HG03066 (cell line): ENCODE measurements at regions not wholly inside any gene's neighbourhood (a gene's known extent, or its start where the extent isn't known, plus 50 kb on each side); places are given as distances from the start of the nearest gene placed in this dataset.
"Not testable (repeated sequence)": the region's sequence is repeated elsewhere in the genome, so short reads cannot be mapped to it uniquely, and the experiment has no call there.

Source experiments
- ATAC-seq: cut with Tn5 transposase; IDR thresholded peaks from one replicate; pipeline ENCODE4 v1.9.1; 2021; ENCODE audit warnings: low read depth; ENCODE audit not compliant: unreplicated experiment

DNA sequence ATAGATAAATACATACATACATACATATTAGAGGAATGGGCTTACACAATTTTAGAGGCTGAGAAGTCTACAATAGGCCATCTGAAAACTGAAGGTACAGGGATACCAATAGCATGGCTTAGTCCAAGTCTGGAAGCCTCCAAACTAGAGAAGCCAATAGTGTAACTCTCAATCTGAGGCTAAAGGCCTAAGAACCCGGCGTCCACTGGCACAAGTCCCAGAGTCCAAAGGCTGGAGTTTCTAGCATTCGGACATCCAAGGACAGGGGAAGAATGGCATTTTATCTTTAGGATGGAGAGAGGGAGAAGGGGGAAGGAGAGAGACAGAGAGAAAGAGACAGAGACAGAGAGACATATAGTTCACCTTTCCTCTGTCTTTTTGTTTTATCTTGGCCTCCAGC is 63.7 kb upstream of the SYT4 start:
- ATAC-seq, result no peak

DNA sequence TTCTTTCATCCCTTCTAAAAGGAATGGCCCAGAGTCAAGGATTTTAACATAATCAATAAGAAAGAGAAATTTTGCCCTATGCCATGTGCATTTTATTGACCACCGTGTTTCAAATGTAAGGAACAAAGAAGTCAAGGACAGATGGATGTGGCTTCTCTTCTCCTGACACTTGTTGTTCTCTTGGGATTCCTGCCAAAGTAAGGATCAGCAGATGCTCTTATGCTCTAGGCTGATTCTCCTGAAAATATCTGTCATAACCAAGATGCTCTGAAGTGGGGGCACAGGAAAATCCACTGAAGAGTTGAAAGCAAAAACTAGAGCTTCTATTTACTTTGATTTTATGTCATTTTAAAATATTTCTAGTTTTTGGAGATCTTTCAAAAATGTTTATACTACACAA is 72.9 kb upstream of the SYT4 start:
- no peak for ATAC-seq

DNA sequence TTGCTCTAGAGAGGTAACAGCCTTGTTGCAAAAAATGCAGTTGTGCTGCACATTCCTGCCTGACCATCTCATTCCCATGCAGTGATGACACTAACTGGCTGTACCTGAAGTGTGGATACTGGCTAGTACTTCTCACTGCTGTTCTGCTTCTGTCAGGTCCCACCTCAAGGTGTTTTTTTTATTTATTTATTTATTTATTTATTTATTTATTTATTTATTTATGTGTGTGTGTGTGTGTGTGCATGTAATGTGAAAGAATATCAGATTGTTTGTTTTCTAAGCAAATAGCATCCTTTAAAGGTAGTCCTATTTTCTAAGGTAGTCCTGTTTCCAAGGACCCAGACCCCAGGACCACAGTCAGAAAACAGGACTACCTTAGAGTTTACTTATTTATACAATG is 87.2 kb upstream of the SYT4 start:
- ATAC-seq, result no peak

DNA sequence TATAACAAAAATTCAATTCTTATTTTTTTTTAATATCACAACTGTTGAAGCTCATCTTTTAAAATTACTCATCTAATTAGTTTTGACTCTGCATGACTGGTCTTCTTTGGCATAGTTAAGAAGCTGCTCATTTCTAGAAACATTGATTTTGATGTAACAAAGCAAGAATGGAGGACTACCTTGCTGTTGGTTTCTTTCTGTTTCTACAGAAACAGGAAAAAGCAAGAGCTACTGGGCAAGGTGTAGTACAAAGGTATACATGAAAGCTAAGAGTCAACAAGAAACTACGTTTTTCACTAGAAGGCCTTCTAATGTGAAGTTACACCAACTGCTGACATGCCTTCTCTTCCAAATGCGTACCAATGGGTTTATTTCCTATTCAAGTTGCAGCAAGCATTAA is 90.6 kb upstream of the SYT4 start:
- no peak for ATAC-seq

DNA sequence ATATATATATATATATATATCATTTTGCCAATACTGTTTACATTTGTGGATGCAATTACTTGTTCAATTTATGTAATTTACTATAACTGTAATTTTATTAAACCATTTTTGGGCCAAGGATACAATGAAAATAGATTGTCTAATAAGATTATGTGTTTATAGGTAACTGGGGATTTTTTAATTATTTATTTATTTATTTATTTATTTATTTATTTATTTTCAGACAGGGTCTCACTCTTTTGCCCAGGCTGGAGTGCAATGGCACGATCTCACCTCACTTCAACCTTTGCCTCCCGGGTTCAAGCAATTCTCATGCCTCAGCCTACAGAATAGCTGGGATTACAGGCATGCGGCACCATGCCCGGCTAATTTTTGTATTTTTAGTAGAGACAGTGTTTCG is 92.0 kb upstream of the SYT4 start:
- ATAC-seq, result not testable (repeated sequence)

DNA sequence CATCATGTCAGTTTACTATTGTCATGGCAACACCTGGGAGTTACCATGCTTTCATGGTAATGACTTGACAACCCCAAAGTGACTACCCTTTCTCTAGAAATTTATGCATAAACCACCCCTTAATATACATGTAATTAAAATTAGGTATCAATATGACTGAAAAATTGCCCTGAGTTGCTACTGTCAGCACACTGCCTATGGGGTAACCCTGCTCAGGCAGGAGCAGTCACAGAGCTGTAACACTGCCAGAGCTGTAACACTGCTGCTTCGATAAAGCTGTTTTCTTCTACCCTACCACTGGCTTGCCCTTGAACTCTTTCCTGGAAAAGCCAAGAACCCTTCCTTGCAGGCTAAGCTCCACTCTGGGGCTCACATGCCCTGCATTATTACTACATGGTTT is 95.5 kb upstream of the SYT4 start:
- no peak for ATAC-seq

DNA sequence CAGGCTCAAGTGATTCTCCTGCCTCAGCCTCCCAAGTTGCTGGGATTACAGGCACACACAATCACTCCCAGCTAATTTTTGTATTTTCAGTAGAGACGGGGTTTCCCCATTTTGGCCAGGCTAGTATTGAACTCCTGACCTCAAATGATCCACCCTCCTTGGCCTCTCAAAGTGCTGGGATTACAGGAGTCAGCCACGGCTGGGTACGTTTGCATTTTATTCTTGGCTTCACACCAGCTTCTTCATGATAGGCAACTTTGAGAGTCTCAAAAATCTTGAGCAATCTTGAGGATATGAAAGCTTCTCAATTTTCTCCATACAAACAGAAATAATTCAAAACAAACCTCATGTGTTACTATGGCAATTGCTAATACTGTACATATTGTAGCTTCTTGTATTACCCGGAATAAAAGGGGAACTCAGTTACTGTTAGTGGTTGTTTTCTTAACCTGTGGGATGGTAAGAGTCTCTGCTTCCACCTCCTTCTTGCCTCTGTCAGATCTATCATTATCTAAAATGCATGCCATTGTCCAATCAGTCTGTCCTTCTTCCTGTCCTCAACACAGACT is 102.9 kb upstream of the SYT4 start:
- ATAC-seq, result no peak

DNA sequence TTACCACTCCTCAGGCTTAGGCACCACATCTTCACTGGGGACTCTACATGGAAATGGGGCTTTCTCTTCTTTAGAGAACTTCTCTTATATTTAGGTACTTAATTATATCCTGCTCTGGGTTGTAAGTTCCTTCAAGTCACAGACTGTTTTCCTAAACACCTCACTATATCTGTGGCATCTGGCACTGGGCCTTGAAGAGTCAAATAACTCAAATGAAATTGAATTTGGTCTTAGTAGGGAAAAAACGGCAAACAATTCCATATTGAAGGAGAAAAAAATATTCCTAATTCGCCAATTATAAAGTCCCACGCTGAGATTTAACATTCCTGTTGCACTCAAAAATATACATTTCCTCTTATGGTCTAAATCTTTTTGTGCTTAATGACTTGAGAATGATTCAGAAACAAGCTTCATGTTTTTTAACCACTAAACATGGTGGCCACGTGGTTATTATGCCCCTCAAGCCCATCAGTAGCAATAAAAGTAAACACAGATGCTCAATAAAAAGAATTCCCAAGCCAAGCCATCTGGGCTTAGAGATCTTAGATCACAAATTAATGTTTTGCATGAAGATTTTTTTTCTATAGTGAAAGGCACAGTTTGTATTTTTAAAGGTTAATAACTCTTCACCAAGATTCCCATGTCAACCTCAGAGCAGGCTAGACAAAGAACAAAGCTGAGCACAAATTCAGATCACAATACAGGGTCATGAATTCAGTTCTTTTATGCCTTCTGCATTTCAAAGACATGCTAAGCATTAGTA is 105.5 kb upstream of the SYT4 start:
- ATAC-seq, result no peak

DNA sequence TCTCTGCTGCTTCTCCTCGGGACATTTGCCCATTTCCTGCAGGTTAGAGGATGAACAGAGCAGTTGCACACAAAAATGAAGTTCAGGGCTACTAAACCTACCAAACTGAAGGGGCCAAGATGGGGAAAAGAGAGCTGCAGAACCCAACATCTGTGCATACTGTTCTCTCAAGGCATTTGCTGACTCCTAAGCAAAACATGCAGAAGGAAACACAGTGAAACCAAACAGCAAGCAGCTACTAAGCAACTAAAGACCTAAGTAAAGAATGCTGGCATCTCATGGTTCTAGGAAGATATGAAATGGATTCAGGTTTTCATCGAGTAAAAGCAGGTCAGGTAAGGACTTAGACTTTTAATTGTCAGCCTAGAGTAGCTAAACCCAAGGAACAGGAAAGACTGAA is 111.9 kb upstream of the SYT4 start:
- ATAC-seq, result no peak

DNA sequence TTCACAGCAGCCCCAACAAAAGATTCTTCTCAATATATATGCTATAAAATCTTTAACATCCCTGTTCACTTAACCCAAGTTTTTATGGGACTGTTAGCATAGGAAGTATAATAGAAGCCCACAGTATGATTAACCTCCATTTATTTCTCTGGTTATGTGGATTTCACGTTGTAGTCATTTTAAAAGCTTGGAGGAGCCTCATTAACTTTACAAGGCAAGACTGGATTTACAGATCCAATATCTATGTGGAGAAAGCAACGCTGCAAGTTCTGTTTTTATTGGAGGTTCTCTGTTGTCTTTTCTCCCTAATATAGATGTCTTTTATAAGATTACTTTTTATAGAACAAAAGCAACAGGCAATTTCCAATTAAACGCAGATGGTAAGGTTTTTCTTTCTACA is 114.9 kb upstream of the SYT4 start:
- ATAC-seq, result no peak

DNA sequence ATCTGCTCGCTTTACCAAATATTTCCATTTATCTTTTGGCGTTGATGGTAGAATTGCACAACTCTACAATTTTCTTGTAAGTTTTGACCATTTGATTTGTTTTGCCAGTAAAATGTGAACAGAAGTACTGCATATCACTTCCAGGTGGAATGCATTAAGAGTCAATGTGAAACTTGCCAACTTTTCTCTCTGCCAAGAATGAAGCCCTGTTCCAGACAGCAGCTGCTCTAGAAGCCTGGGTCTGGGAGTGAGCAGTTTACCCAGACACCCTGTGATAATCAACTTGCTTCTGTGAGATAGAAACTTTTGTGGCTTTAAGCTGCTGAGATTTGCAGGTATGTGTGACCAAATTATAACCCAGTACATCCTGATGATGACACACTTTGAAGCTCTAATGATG is 115.9 kb upstream of the SYT4 start:
- ATAC-seq, result no peak

DNA sequence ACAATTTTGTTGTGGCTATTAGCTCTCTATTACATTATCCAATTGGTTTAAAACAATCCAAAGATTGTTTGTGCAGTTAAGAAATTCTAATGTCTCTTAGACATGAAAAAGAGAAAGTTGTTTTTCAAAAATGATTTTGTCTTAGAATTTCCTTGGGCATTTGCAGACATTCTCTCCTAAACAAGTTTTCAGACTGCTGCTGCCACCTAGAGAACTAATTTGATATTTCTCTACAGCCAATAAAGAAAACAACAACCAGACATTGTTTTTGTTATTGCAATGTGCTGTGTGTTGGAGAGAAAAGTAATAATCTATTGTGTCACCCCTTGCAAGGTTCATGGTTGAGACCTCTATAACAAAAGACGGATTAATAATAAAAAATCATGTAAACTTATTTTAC is 119.0 kb upstream of the SYT4 start:
- no peak for ATAC-seq

DNA sequence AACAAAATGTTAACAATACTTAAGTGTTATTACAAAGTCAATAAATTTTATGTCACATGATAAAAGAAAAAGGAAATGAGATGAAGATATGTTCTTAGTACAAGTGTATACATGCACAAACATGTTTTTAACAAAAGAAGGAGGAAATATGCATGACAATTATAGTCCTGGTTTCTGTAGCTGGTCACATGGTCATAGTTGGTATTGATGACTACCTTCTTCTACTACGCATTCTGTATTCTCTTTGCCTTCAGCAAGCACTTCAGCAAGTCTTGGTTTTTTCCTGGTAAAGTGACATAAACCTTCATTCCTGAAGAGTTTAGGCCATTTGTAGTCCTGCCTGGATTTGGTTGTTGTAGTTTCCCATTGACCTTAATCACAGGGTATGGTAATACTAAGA is 121.3 kb upstream of the SYT4 start:
- ATAC-seq, result no peak

DNA sequence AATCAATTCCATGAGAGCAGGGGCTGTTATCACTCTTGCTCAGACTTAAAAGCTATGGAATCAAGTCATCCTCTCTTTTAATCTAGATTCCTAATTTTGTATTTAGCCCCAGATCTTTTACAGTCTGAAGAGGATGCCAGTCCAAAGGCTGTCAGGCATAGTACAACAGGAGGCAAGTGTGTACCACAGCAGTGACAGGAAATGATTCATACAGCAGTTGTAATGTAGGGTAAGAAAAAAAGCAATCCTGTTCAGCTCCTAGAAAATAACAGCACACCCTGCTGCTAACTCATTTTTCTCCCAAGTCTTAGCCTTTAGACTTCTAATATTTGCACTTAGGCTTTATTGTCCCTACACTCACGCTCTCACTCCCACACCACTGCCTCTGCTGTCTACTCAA is 127.8 kb upstream of the SYT4 start:
- ATAC-seq, result no peak

DNA sequence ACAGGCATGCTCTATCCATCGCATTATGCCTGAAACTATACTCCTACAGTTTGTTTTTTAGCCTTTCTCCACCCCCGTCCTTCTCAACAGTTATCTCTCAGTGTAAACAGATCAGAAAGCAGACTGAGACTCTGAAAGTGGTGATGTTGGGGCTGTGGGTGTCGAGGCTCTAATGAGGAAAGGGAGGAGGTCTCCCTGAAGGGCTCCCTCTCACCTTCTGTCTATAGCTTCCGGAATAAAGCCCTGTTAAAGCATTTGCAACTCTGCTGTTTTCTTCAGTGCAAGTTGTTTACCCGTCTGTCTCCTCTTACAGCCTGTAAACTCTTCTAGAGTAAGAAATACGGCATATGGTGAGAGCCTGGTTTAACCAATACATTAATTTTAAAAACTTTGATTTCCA is 136.7 kb upstream of the SYT4 start:
- no peak for ATAC-seq

DNA sequence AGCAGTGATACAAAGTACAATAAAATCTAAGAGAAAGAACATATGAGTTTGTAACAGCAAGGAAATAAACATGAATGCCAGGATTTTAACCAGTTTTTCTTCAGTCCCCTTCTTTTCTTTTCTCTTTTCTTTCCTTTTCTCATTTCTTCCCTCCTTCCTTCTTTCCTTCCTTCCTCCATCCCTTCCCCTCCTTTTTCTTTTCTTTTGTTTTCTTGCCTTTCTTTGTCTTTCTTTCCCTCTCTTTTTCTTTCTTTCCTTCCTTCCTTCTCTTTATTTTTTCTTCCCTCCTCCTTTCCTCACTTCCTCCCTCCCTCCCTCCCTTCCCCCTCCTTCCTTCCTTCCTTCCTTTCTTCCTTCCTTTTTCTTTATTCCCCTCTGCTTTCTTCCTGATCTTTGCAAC is 142.8 kb upstream of the SYT4 start:
- no peak for ATAC-seq

DNA sequence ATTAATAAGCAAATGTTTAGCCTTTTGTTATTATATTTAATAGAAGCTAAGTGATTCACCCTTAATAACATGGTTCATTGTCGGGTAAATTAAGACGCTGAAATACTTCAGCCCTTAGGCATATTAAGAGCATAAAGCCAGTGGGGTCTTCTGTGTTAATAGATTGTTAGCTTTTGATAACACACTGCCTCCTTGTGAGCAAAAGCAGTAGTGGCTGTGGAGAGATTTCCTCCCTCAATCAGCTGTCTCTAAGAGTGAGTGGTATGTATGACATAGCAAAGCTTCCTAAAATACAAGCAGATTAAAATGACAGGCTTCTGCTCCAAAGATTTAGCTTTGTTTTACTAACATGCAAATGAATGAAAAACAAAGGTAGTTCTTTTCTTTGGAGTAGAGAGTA is 143.7 kb upstream of the SYT4 start:
- ATAC-seq, result no peak

DNA sequence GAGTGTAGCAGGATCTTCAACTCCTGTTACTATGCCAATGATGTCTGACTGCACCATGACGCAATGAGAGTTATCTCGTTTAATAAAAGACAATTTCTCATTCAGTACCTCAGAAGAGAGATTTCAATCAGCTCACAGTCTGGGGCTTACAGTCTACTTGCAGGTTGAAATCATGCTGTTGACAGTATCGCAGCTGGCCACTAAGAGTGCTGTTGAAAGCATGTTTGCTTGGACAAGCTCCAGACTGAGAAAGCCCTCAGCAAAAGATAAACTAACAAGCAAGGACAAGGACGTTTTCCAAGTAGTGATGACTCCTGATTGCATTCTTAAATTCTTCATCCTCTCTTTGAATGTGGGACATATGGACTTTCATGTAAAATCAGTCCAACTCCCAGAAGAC is 145.2 kb upstream of the SYT4 start:
- no peak for ATAC-seq

DNA sequence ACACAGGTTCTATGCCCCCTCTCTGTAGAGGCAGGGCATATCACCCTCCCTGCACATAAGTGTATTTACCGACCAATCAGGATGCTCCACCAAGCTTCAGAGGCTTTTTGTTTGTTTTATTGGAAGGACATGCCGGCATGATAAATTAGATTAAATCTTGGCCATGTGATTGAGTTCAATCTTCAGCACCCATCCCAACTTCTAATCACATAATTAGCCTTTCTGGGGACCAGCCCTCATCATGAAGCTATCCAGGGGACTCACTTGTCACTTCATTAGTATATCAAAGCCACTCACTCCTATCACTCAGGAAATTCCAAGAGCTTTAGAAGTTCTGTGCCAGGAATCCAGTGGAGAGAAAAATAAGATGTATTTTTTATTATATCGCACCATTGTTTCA is 158.6 kb upstream of the SYT4 start:
- ATAC-seq, result no peak

DNA sequence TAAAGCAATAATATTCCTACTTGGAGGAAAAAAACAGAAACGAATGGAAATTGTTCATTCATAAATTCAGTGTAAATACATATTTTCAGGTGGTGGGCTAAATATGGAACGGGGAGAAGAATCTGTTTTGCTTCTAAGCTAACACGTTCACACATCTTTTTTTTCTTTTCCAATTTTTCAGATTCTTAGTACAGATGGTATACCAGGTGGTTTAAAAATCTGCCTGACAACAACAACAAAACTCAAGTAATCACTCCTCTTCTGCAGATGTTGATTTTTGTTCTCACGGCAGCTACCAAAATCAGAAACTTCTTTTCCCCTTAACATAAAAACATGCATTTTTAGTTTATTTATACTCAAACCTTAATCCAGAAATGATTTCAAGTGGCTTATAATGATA is 164.8 kb upstream of the SYT4 start:
- ATAC-seq, result no peak

DNA sequence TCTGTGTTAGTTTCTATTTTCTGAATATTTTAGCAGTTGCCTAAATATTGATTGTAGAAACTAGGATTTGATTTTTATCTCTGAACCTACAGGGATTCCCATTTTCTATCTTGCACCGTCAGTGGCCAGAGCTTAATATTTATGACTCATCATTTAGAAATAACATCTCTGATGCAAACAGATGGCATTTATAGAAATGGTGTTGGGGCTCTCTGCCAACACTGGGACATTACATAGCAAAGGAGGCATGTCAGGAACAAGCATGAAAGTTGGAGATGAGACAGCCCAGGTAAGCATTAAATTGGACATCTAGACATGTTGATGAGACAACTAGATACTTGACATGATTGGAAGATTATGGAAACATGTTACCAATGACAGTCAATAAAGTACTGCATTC is 165.3 kb upstream of the SYT4 start:
- ATAC-seq, result no peak

DNA sequence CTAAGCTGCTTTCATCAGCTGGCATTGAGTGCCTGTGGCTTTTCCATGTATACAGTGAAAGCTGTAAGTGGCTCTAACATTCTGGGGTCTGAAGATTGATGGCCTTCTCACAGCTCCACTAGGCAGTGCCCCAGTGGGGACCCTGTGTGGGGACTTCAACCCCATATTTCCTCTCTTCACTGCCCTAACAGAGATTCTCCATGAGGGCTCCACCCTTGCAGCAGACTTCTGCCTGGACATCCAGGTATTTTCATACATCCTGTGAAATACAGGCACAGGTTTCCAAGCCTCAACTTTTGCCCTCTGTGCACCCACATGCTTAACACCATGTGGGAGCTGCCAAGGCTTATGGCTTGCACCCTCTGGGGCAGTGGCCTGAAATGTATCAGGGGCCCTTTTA is 188.2 kb upstream of the SYT4 start:
- no peak for ATAC-seq

DNA sequence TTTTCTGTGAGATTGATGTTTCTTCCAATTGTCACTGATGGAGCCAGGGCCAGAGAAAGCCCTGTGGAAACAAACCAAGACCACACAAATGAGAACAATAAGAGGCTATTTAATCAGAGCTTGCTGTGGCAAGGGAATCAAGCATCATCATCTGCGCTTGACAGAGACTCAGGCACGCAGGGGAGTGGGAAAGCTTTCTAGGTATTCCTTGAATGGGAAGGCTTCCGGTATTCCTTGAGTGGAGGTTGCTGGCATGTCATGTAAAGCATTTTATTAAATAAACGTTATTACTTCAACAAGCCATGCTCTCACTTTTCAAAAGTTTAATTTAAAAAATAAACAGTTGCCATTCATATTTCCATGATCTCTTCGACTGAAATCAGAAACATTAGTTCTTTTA is 194.6 kb upstream of the SYT4 start:
- no peak for ATAC-seq
